Stimulated activated CD4-positive, alpha-beta T cell treated with anti-CD3 and anti-CD28 coated beads, Interleukin-4, amount 100 ng/mL, for 48 hours (primary cell): ENCODE measurements at regions not wholly inside any gene's neighbourhood (a gene's known extent, or its start where the extent isn't known, plus 50 kb on each side); places are given as distances from the start of the nearest gene placed in this dataset.

Source experiments
- DNase-seq, 2 donors: peaks; one replicate each; pipeline ENCODE4 v3.0.0-alpha.2; 2020; ENCODE audit warnings: low read depth in 2 of 2

DNA sequence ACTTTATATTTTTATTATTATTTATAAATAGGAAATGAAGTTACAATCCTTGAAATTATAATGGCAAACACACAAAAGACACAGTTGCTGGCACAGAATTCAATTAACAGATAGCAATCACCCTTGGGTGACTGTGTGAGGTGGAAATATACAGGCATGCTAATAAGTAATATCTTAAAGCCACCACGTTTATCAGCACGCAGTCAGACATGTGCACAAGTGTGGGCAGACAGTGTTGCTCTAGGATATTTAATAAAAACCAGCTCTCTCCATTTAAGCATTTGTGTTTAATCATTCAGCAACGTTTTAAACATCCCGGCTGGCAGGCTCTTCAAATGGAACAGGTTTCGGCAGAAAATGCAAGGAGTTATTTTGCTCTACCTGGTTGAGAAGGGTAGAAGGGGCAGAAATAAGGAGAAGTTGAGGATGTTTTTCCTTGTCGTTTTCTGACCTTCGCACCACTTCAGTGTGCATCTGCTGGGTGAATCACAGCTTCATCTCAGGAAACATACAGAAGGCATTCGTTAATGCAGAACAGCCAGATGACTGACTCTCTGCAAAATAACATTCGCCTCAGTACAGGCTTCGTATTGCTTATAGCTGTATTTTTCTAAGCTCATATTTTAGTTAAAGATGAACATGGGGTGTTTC is 585.1 kb downstream of the QKI start:
- no peak for DNase-seq

DNA sequence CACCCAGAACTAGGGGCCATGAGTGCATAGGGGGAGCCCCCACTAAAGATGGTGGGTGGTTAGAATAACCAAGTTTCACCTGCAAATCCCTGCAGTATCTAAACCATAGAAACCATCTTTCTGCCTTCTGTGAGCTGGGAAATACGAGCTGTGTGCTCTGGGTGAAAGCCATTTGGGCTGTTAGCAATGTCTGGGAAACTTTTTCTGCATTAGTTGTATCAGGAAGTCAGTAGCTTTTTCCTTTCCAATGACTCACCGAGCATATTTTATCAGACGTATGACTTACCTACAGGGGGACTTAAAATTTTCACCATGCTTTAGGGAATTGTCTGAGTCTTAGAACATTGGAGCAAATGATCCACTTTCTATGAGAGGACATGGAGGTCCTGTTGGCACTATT is 584.0 kb downstream of the QKI start:
- no peak for DNase-seq

- no peak for DNase-seq
Observed at GRCh38 chr6:163996491-163996890, 582.0 kb downstream of the QKI start.

DNA sequence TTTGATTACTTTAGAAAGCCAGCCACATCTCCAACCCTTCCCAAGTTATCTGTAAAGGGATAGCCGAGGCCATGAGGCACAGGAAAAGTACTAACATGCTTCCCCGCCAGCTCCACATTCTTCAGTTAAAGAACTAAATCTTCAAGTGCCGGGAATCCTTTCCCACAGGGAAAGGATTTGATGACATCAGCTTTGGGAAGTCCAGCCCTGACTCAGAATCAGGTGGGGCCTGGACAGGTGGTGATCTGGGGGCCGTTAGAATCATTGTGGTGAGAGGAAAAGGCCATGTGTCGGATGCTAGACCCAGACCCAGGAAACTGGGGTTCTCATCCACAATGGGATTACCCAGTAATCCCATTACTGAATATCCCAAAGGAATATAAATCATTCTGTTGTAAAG is 580.0 kb downstream of the QKI start:
- DNase-seq: no peak

DNA sequence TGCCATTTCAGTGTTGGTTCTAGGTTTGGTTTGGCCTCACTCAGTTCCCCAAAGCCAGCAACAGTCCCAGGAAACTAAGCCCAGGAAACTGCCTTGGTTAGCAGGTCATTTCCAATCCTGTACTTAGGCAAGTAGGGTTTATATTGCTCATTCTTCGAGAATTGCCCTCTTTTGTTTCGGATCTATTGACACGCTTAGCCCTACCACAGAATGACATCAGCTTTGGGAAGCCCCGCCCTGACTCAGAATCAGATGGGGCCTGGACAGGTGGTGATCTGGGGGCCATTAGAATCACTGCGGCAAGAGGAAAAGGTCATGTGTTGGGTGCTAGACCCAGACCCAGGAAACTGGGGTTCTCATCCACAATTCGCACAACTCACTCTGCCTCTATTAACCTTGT is 578.2 kb downstream of the QKI start:
- no peak for DNase-seq

DNA sequence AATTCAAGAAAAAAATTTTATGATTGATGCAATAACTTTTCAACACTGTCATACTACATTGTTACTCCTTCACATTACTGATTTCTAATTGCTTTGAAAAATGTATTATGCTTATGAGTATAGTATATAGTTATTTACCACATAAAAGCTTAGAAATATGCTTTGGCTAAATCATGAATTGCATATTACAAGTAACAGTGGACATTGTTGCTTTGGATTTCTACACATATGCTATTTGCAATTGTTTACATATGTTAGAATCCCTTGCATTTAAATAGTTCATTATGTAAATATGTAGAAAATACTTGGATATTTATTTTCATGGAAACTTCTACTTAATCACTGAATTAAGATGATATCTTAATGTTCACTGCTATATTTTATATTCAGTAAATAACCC is 577.5 kb downstream of the QKI start:
- no peak for DNase-seq

DNA sequence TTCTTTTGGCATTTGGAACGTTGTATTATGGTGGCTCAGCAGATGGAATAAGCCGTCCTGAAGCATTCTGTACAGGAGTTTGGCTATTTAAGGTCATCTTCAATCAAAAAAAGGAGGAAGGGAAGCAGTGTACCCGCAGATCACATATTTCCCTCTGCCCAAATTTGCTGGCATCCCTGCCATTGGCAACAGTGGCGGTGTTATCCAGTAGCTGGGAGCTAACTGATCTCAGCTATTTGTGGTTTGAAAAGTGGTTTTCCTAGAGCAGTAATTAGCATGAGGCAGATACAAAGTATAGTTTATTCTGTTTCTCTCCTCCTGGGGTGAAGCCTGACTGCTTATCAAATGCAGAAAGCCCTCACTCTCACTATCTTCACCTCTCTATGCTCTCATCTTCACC is 576.8 kb downstream of the QKI start:
- DNase-seq: no peak

DNA sequence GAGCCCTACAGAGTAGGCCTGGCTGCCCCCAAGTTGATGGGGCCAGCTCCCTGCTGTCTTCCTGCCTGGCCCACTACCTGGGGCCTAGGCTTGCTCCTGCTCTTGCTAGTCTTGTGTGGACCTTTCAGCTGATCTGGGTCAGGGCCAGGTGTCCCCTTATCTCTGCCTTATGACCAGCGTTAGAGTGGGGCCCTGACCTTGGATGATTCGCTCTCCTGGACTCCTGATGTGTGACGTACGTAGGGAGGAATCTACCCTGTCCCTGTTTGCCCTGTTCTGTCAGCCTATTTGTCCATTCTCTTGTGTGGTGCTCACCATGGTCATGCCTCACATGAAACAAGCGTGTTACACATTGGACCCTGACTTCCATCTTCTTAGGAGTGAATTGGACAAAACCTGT is 571.8 kb downstream of the QKI start:
- no peak for DNase-seq

GRCh38 chr6:163985710-163986109 is 571.2 kb downstream of the QKI start:
- no peak for DNase-seq

DNA sequence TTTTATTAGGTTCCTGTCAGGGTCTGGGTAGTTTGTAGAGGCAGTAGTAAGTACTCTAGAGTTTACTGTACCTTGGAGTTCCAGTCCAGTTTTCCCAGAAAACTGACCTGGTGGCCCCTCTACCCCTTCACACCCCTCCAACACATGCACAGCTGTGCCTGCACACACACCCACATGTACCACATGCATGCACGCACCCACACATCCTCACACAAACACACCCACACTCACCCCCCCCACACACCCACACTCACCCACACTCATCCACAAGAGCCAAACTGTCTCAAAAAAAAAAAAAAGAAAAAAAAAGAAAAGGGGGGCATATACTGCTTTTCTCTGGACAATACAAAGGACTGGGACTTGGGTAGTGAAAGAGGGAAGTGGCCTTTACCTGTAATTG is 570.5 kb downstream of the QKI start:
- no peak for DNase-seq

DNA sequence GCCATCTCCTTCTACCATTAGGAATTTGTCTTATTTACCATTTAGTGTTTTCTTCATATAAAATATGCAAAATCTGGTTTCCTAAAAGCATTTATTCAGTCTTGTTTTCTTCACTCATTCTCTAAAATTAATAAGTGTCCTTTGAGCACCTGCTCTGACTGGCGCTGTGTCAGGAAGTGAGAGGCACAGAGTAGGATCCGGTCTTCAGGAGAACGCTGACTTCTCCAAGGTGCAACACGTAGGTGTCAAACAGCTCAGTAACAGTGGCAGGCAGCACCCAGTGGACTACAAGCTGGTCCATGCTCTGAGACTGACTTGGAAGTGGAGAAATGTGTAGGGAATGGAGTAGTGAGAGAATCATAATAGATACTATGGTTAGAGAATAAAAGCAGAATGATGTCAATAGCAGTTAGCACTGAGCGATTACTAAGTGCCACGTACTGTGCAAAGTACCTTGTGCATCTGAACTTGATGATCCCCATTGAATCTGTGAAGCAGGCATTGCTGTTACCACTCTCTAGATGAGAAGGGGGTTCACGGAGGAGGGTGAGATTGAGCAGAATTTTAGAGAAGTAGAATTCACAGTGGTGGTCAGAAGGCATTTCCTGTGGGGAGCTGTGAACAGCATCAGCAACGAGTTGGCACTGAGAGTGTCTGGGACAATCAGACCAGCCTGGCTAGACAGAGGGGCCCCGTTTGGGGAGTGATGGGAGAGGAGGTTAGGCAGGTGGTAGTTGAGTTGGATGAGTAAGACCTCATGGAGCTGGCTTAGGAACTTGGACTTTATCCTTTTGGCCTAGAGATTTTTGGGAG is 569.8 kb downstream of the QKI start:
- DNase-seq: no peak

- DNase-seq: no peak
Observed at GRCh38 chr6:163983679-163984078, 569.2 kb downstream of the QKI start.

GRCh38 chr6:163974322-163974721 is 559.8 kb downstream of the QKI start:
- DNase-seq: no peak

- DNase-seq: no peak
Observed at GRCh38 chr6:163971841-163972838, 557.6 kb downstream of the QKI start.

DNA sequence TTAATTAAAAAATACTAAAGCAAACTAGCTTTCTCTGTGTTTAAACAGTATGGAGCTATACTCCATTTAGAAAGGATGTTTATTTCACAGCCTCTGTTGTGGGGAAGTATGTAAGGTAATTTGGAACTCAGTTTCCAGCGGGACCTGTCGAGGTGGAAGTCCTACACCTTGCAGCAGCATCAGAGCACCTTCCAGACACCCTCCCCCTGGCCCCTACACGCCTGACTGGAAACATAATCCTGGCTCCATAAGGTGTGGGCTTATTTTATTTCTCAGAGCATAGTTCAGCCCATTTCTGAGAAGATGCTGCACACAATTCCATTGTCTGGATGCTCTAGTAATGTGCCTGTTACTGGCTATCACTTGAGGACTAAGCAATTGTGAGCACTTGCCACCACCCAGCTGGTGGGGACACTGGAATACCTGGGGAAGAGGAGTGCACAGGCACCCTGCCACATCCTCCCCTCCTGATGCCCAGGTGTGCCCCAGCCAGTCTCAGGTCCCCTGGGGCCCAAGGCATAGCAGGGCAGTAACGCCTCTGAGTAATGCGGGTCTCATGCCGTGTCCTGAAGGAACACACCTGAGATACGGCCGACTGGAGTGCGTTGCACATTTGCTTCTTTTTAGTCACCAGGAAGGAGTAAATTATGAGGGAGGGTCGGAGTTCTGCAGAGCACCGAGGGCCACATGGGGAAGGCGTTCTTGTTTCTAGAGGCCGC is 556.5 kb downstream of the QKI start:
- DNase-seq: no peak

GRCh38 chr6:163965426-163966348 is 551.2 kb downstream of the QKI start:
- no peak for DNase-seq

- DNase-seq: no peak
Observed at GRCh38 chr6:163964789-163965188, 550.3 kb downstream of the QKI start.

DNA sequence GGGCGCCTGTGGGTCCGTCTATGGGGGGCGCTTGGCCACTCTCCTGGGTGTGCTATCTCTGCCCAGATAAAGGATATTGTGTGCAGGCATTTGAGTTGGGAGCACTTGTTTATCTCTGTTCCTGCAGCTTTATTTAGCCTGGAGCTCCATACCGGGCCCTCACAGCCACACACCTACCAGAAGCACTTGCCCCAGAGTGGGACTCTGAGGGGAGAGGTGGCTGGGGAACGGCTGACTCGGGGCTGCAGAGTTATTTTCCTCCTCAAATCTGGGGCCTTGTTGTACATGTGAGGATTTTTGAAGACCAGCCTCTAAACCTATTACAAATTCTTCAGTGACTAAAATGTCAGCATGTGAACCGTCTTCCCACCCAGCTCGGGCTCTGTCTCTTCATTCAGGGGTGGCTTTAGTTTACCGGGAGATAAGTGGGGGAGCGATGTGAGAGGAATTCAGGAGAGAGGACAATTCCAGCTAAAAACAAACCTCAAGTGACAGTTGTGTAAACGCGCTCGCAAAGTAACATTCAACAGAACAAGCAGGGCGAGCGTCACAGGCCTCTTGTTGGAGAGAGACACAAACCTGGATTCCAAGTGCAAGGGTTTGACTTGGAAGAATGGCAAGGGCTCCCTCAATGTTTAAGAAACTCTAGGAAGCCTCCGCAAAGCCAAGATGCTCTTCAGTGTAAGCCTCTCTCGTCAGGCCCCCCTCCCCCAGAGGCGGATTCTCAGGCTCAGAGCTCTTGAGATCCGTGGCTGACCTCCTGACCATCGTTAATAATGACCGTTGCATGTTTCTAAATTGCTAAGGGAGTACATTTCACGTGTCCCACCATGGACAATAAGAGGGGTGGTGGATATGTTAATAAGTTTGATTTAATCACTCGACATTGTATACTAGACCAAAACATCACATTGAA is 548.9 kb downstream of the QKI start:
- no peak for DNase-seq

DNA sequence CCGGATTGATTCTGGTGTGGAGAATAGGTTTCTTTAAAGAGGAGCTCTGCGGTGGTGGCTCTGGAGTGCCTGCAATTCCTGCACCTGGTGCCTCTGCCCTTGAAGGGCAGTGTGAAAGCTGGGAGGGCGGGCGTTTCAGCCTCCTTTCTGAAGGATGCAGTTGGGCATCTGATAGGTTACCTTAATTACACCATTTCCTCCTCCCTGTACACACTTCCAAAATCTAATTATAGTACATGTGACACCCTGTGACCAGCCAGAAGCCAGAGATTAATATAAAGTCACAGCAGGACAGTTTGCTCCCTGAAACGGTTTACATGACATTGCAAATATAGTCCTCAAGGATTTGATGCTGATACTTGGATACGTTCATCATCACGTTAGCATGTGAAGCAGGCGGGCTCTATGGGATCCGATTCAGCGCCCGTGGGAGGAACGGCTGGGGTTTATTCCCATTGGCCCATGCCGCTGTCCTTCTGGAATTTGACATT is 548.2 kb downstream of the QKI start:
- DNase-seq: no peak
